ENCODE measurements at regions not wholly inside any gene's neighbourhood (a gene's known extent, or its start where the extent isn't known, plus 50 kb on each side); places are given as distances from the start of the nearest gene placed in this dataset.
A peak's percentile ranks its signal among the peaks of the same experiment; 100 is the strongest.
"Not testable (repeated sequence)": the region's sequence is repeated elsewhere in the genome, so short reads cannot be mapped to it uniquely, and the experiment has no call there.

- no peak for DNase-seq (ENCODE audit: low read depth, low spot score)
These were observed 281.3 kb upstream of the ANKRD50 start for GRCh38 chr4:124993838-124994237.

- no peak for DNase-seq (ENCODE audit: low read depth, low spot score)
These were observed 277.9 kb upstream of the ANKRD50 start for GRCh38 chr4:124990398-124990797.

- DNase-seq (ENCODE audit: low read depth, low spot score), result peak; percentile 11
These were observed 267.8 kb upstream of the ANKRD50 start for GRCh38 chr4:124980276-124980752.

GRCh38 chr4:124978536-124978935 lies 266.0 kb upstream of the ANKRD50 start:
- DNase-seq (ENCODE audit: low read depth, low spot score), result not testable (repeated sequence)

GRCh38 chr4:124977045-124977444 lies 264.5 kb upstream of the ANKRD50 start:
- DNase-seq (ENCODE audit: low read depth, low spot score), result no peak

- no peak for DNase-seq (ENCODE audit: low read depth, low spot score)
These were observed 261.6 kb upstream of the ANKRD50 start for GRCh38 chr4:124974152-124974551.

- DNase-seq (ENCODE audit: low read depth, low spot score), result no peak
These were observed 261.2 kb upstream of the ANKRD50 start for GRCh38 chr4:124973716-124974115.

- DNase-seq (ENCODE audit: low read depth, low spot score), result peak; percentile 61
These were observed 257.5 kb upstream of the ANKRD50 start for GRCh38 chr4:124970011-124970410.

GRCh38 chr4:124965497-124965891 lies 253.0 kb upstream of the ANKRD50 start:
- DNase-seq (ENCODE audit: low read depth, low spot score), result no peak

- no peak for DNase-seq (ENCODE audit: low read depth, low spot score)
These were observed 252.4 kb upstream of the ANKRD50 start for GRCh38 chr4:124964852-124965496.

- no peak for DNase-seq (ENCODE audit: low read depth, low spot score)
These were observed 251.7 kb upstream of the ANKRD50 start for GRCh38 chr4:124964251-124964650.

- no peak for DNase-seq (ENCODE audit: low read depth, low spot score)
These were observed 248.7 kb upstream of the ANKRD50 start for GRCh38 chr4:124961138-124961750.

- DNase-seq (ENCODE audit: low read depth, low spot score), result no peak
These were observed 246.3 kb upstream of the ANKRD50 start for GRCh38 chr4:124958847-124959246.

- no peak for DNase-seq (ENCODE audit: low read depth, low spot score)
These were observed 242.9 kb upstream of the ANKRD50 start for GRCh38 chr4:124955476-124955875.

GRCh38 chr4:124954046-124954445 lies 241.5 kb upstream of the ANKRD50 start:
- DNase-seq (ENCODE audit: low read depth, low spot score), result no peak

GRCh38 chr4:124953486-124953885 lies 241.0 kb upstream of the ANKRD50 start:
- no peak for DNase-seq (ENCODE audit: low read depth, low spot score)

GRCh38 chr4:124953061-124953460 lies 240.5 kb upstream of the ANKRD50 start:
- peak; percentile 51 for DNase-seq (ENCODE audit: low read depth, low spot score)

GRCh38 chr4:124952601-124953000 lies 240.1 kb upstream of the ANKRD50 start:
- no peak for DNase-seq (ENCODE audit: low read depth, low spot score)

GRCh38 chr4:124948976-124949597 lies 236.6 kb upstream of the ANKRD50 start:
- DNase-seq (ENCODE audit: low read depth, low spot score), result peak; percentile 51

- no peak for DNase-seq (ENCODE audit: low read depth, low spot score)
These were observed 235.2 kb upstream of the ANKRD50 start for GRCh38 chr4:124947622-124948265.

GRCh38 chr4:124946696-124947095 lies 234.2 kb upstream of the ANKRD50 start:
- no peak for DNase-seq (ENCODE audit: low read depth, low spot score)

GRCh38 chr4:124945422-124945821 lies 232.9 kb upstream of the ANKRD50 start:
- no peak for DNase-seq (ENCODE audit: low read depth, low spot score)
